ENCODE measurements at regions not wholly inside any gene's neighbourhood (a gene's known extent, or its start where the extent isn't known, plus 50 kb on each side); places are given as distances from the start of the nearest gene placed in this dataset.

GRCh38 chr12:68461645-68462044 is 129.5 kb upstream of the MDM1 start:
- TF ChIP-seq CTCF (IDR thresholded peaks at IDR 0.05) (no peak), POLR2A (IDR thresholded peaks at IDR 0.05) (no peak)
